Fibroblast of mammary gland (primary cell): ENCODE measurements at regions not wholly inside any gene's neighbourhood (a gene's known extent, or its start where the extent isn't known, plus 50 kb on each side); places are given as distances from the start of the nearest gene placed in this dataset.
A peak's percentile ranks its signal among the peaks of the same experiment; 100 is the strongest.

Source experiments
- DNase-seq: peaks from one replicate; pipeline ENCODE4 v3.0.0-alpha.2; 2010; ENCODE audit warnings: low read depth
- H3K4me3 ChIP-seq: 2 replicates; pipeline ENCODE4 v1.5.1; 2011; ENCODE audit warnings: low read depth, mild to moderate bottlenecking, low read length, moderate library complexity; ENCODE audit not compliant: control insufficient read depth
- CTCF ChIP-seq: conservative IDR thresholded peaks from 2 replicates; pipeline ENCODE4 v1.5.1; 2011; ENCODE audit warnings: low read depth, low read length, inconsistent platforms; ENCODE audit not compliant: control insufficient read depth, insufficient read depth

- no peak for TF ChIP-seq CTCF
- peak; percentile 41 for DNase-seq
- no peak overlapping the region for H3K4me3 ChIP-seq
These were observed 279.5 kb downstream of the SEC14L1 start for GRCh38 chr17:77420095-77420803.

GRCh38 chr17:77420804-77421629, 280.2 kb downstream of the SEC14L1 start:
- peak; percentile 91 for DNase-seq
- no peak for TF ChIP-seq CTCF

GRCh38 chr17:77421630-77421972, 280.8 kb downstream of the SEC14L1 start:
- no peak for TF ChIP-seq CTCF

More at GRCh38 chr17:77420804-77421629, 280.2 kb downstream of the SEC14L1 start:
- no peak overlapping the region for H3K4me3 ChIP-seq

GRCh38 chr17:77422104-77422747, 281.5 kb downstream of the SEC14L1 start:
- no peak overlapping the region for H3K4me3 ChIP-seq
- TF ChIP-seq CTCF, result no peak
- DNase-seq, result no peak

More at GRCh38 chr17:77421630-77421972, 280.8 kb downstream of the SEC14L1 start:
- no peak overlapping the region for H3K4me3 ChIP-seq
- DNase-seq, result no peak

GRCh38 chr17:77422748-77423113, 282.0 kb downstream of the SEC14L1 start:
- no peak for TF ChIP-seq CTCF
- H3K4me3 ChIP-seq, result no peak overlapping the region

GRCh38 chr17:77423589-77424451, 283.1 kb downstream of the SEC14L1 start:
- no peak overlapping the region for H3K4me3 ChIP-seq
- TF ChIP-seq CTCF, result no peak
- peak; percentile 97 for DNase-seq

More at GRCh38 chr17:77422748-77423113, 282.0 kb downstream of the SEC14L1 start:
- DNase-seq, result no peak
